Lower leg skin (tissue), 3 donors: ENCODE measurements at regions not wholly inside any gene's neighbourhood (a gene's known extent, or its start where the extent isn't known, plus 50 kb on each side); places are given as distances from the start of the nearest gene placed in this dataset.

ENCODE experiments used
- POLR2A ChIP-seq, 2 donors: fragments of 450-650 bp; IDR thresholded peaks; one replicate each; pipeline ENCODE4 v1.6.1; 2016 to 2017; ENCODE audit warnings: antibody characterized with exemption in 2 of 2, mild to moderate bottlenecking in 1 of 2, moderate library complexity in 1 of 2
- TF ChIP-seq, protein P1 (sequence below), 3 donors: fragments of 450-650 bp; IDR thresholded peaks; one replicate each; pipeline ENCODE4 v1.5.1; 2016; ENCODE audit warnings: antibody characterized with exemption in 3 of 3, mild to moderate bottlenecking in 3 of 3, moderate library complexity in 2 of 3

- TF ChIP-seq, protein P1, sequence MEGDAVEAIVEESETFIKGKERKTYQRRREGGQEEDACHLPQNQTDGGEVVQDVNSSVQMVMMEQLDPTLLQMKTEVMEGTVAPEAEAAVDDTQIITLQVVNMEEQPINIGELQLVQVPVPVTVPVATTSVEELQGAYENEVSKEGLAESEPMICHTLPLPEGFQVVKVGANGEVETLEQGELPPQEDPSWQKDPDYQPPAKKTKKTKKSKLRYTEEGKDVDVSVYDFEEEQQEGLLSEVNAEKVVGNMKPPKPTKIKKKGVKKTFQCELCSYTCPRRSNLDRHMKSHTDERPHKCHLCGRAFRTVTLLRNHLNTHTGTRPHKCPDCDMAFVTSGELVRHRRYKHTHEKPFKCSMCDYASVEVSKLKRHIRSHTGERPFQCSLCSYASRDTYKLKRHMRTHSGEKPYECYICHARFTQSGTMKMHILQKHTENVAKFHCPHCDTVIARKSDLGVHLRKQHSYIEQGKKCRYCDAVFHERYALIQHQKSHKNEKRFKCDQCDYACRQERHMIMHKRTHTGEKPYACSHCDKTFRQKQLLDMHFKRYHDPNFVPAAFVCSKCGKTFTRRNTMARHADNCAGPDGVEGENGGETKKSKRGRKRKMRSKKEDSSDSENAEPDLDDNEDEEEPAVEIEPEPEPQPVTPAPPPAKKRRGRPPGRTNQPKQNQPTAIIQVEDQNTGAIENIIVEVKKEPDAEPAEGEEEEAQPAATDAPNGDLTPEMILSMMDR (IDR thresholded peaks at IDR 0.05) = no peak
- no peak for TF ChIP-seq POLR2A (IDR thresholded peaks at IDR 0.05)
Measured at GRCh38 chr10:62467527-62467926, 93.4 kb downstream of the ZNF365 start.
